SK-N-MC (cell line): ENCODE measurements at regions not wholly inside any gene's neighbourhood (a gene's known extent, or its start where the extent isn't known, plus 50 kb on each side); places are given as distances from the start of the nearest gene placed in this dataset.

Experiments
- EZH2 ChIP-seq: fragments of 200-600 bp; sonication (generic); IDR thresholded peaks from one replicate; pipeline ENCODE4 v1.6.1; 2017; ENCODE audit warnings: antibody characterized with exemption
- POLR2AphosphoS5 ChIP-seq: IDR thresholded peaks from 2 replicates; pipeline ENCODE4 v1.6.1; 2012; ENCODE audit warnings: mild to moderate bottlenecking, low read depth, low read length, borderline replicate concordance

- TF ChIP-seq POLR2AphosphoS5 (no peak), EZH2 (no peak)
These were observed 86.1 kb upstream of the GHR start for GRCh38 chr5:42337143-42337542.
